Activated naive CD8-positive, alpha-beta T cell treated with anti-CD3 and anti-CD28 coated beads for 36 hours (primary cell): ENCODE measurements at regions not wholly inside any gene's neighbourhood (a gene's known extent, or its start where the extent isn't known, plus 50 kb on each side); places are given as distances from the start of the nearest gene placed in this dataset.
"Not testable (repeated sequence)": the region's sequence is repeated elsewhere in the genome, so short reads cannot be mapped to it uniquely, and the experiment has no call there.

Source experiments
- DNase-seq: peaks from one replicate; pipeline ENCODE4 v3.0.0; 2021
- H3K27ac Mint-ChIP-seq: one replicate; pipeline ENCODE4 v1.8.0; 2022; ENCODE audit warnings: mild to moderate bottlenecking, moderate library complexity, mixed read lengths
- H3K27me3 Mint-ChIP-seq: one replicate; pipeline ENCODE4 v1.8.0; 2022; ENCODE audit warnings: mild to moderate bottlenecking, mixed read lengths
- H3K36me3 Mint-ChIP-seq: one replicate; pipeline ENCODE4 v1.8.0; 2021; ENCODE audit warnings: mild to moderate bottlenecking, mixed read lengths
- H3K4me1 Mint-ChIP-seq: one replicate; pipeline ENCODE4 v1.8.0; 2021; ENCODE audit warnings: mixed read lengths
- H3K4me3 Mint-ChIP-seq: one replicate; pipeline ENCODE4 v1.8.0; 2022; ENCODE audit warnings: mild to moderate bottlenecking, moderate library complexity, mixed read lengths
- H3K9me3 Mint-ChIP-seq: one replicate; pipeline ENCODE4 v1.8.0; 2022; ENCODE audit warnings: mixed read lengths

GRCh38 chr2:59184276-59185020 is 943.3 kb upstream of the FANCL start:
- Mint-ChIP-seq H3K36me3 (no peaks in the 10 kb centered on the region), H3K9me3 (no peaks in the 10 kb centered on the region), H3K4me1 (no peaks in the 10 kb centered on the region)

GRCh38 chr2:59183070-59183469 is 941.9 kb upstream of the FANCL start:
- no peaks in the 10 kb centered on the region for H3K4me1 Mint-ChIP-seq

More at GRCh38 chr2:59184276-59185020, 943.3 kb upstream of the FANCL start:
- H3K27me3 Mint-ChIP-seq, result no peaks in the 10 kb centered on the region
- H3K4me3 Mint-ChIP-seq, result no peak overlapping the region
- DNase-seq, result no peak
- H3K27ac Mint-ChIP-seq, result peak overlapping the region; percentile 3

GRCh38 chr2:59182249-59182648 is 941.1 kb upstream of the FANCL start:
- DNase-seq, result no peak
- Mint-ChIP-seq H3K4me1 (no peaks in the 10 kb centered on the region), H3K27me3 (no peaks in the 10 kb centered on the region), H3K36me3 (no peaks in the 10 kb centered on the region), H3K4me3 (no peak overlapping the region), H3K27ac (no peak overlapping the region), H3K9me3 (no peaks in the 10 kb centered on the region)

More at GRCh38 chr2:59183070-59183469, 941.9 kb upstream of the FANCL start:
- Mint-ChIP-seq H3K4me3 (no peak overlapping the region), H3K27me3 (no peaks in the 10 kb centered on the region), H3K36me3 (no peaks in the 10 kb centered on the region), H3K27ac (no peak overlapping the region), H3K9me3 (no peaks in the 10 kb centered on the region)
- DNase-seq, result no peak

- Mint-ChIP-seq H3K27me3 (no peaks in the 10 kb centered on the region), H3K36me3 (no peaks in the 10 kb centered on the region), H3K9me3 (no peaks in the 10 kb centered on the region), H3K27ac (no peak overlapping the region), H3K4me1 (no peaks in the 10 kb centered on the region), H3K4me3 (no peak overlapping the region)
- no peak for DNase-seq
These were observed 940.2 kb upstream of the FANCL start for GRCh38 chr2:59181347-59181746.

GRCh38 chr2:59180621-59181020 is 939.5 kb upstream of the FANCL start:
- H3K4me3 Mint-ChIP-seq, result no peak overlapping the region
- H3K9me3 Mint-ChIP-seq, result no peaks in the 10 kb centered on the region
- H3K36me3 Mint-ChIP-seq, result no peaks in the 10 kb centered on the region
- no peak overlapping the region for H3K27ac Mint-ChIP-seq
- no peak for DNase-seq
- H3K27me3 Mint-ChIP-seq, result no peaks in the 10 kb centered on the region
- no peaks in the 10 kb centered on the region for H3K4me1 Mint-ChIP-seq

GRCh38 chr2:59180111-59180510 is 939.0 kb upstream of the FANCL start:
- DNase-seq, result no peak
- H3K4me3 Mint-ChIP-seq, result no peak overlapping the region
- no peaks in the 10 kb centered on the region for H3K4me1 Mint-ChIP-seq
- no peaks in the 10 kb centered on the region for H3K9me3 Mint-ChIP-seq
- no peaks in the 10 kb centered on the region for H3K27me3 Mint-ChIP-seq
- H3K27ac Mint-ChIP-seq, result no peak overlapping the region
- no peaks in the 10 kb centered on the region for H3K36me3 Mint-ChIP-seq

GRCh38 chr2:59177748-59178147 is 936.6 kb upstream of the FANCL start:
- Mint-ChIP-seq H3K4me3 (no peak overlapping the region), H3K27ac (no peak overlapping the region), H3K9me3 (no peaks in the 10 kb centered on the region), H3K36me3 (no peaks in the 10 kb centered on the region), H3K4me1 (no peaks in the 10 kb centered on the region), H3K27me3 (no peaks in the 10 kb centered on the region)
- no peak for DNase-seq

GRCh38 chr2:59176737-59177136 is 935.6 kb upstream of the FANCL start:
- no peaks in the 10 kb centered on the region for H3K9me3 Mint-ChIP-seq
- no peaks in the 10 kb centered on the region for H3K36me3 Mint-ChIP-seq
- no peak overlapping the region for H3K27ac Mint-ChIP-seq
- DNase-seq, result no peak
- no peaks in the 10 kb centered on the region for H3K27me3 Mint-ChIP-seq
- H3K4me3 Mint-ChIP-seq, result no peak overlapping the region
- no peaks in the 10 kb centered on the region for H3K4me1 Mint-ChIP-seq

- Mint-ChIP-seq H3K27me3 (no peaks in the 10 kb centered on the region), H3K27ac (no peak overlapping the region), H3K4me1 (peaks cover 7% of the 10 kb centered on the region), H3K9me3 (no peaks in the 10 kb centered on the region), H3K4me3 (no peak overlapping the region), H3K36me3 (no peaks in the 10 kb centered on the region)
- DNase-seq, result no peak
These were observed 933.6 kb upstream of the FANCL start for GRCh38 chr2:59174536-59175243.

- Mint-ChIP-seq H3K4me3 (no peak overlapping the region), H3K27ac (no peak overlapping the region), H3K36me3 (no peaks in the 10 kb centered on the region), H3K27me3 (no peaks in the 10 kb centered on the region), H3K4me1 (peaks cover 7% of the 10 kb centered on the region), H3K9me3 (no peaks in the 10 kb centered on the region)
- no peak for DNase-seq
These were observed 932.2 kb upstream of the FANCL start for GRCh38 chr2:59173325-59173724.

GRCh38 chr2:59171019-59171418 is 929.9 kb upstream of the FANCL start:
- H3K27ac Mint-ChIP-seq, result no peak overlapping the region
- peaks cover 7% of the 10 kb centered on the region for H3K4me1 Mint-ChIP-seq
- H3K9me3 Mint-ChIP-seq, result no peaks in the 10 kb centered on the region
- no peak for DNase-seq
- H3K4me3 Mint-ChIP-seq, result no peak overlapping the region
- H3K36me3 Mint-ChIP-seq, result no peaks in the 10 kb centered on the region
- H3K27me3 Mint-ChIP-seq, result no peaks in the 10 kb centered on the region

GRCh38 chr2:59168766-59169165 is 927.6 kb upstream of the FANCL start:
- no peak overlapping the region for H3K27ac Mint-ChIP-seq

GRCh38 chr2:59167514-59167913 is 926.4 kb upstream of the FANCL start:
- no peak for DNase-seq
- Mint-ChIP-seq H3K27ac (no peak overlapping the region), H3K4me1 (peaks cover 7% of the 10 kb centered on the region), H3K27me3 (no peaks in the 10 kb centered on the region), H3K4me3 (no peak overlapping the region), H3K9me3 (no peaks in the 10 kb centered on the region), H3K36me3 (no peaks in the 10 kb centered on the region)

More at GRCh38 chr2:59168766-59169165, 927.6 kb upstream of the FANCL start:
- Mint-ChIP-seq H3K4me1 (peaks cover 7% of the 10 kb centered on the region), H3K4me3 (no peak overlapping the region), H3K9me3 (no peaks in the 10 kb centered on the region), H3K36me3 (no peaks in the 10 kb centered on the region), H3K27me3 (no peaks in the 10 kb centered on the region)
- DNase-seq, result no peak

GRCh38 chr2:59157908-59158307 is 916.8 kb upstream of the FANCL start:
- not testable (repeated sequence) for H3K27me3 Mint-ChIP-seq, H3K9me3 Mint-ChIP-seq, H3K4me3 Mint-ChIP-seq, H3K36me3 Mint-ChIP-seq, H3K27ac Mint-ChIP-seq, DNase-seq, H3K4me1 Mint-ChIP-seq

- no peak overlapping the region for H3K4me3 Mint-ChIP-seq
- no peaks in the 10 kb centered on the region for H3K27me3 Mint-ChIP-seq
- no peak overlapping the region for H3K27ac Mint-ChIP-seq
- H3K36me3 Mint-ChIP-seq, result no peaks in the 10 kb centered on the region
- H3K9me3 Mint-ChIP-seq, result no peaks in the 10 kb centered on the region
- no peaks in the 10 kb centered on the region for H3K4me1 Mint-ChIP-seq
- no peak for DNase-seq
These were observed 910.7 kb upstream of the FANCL start for GRCh38 chr2:59151805-59152204.
